HCT116 (cell line): ENCODE measurements at regions not wholly inside any gene's neighbourhood (a gene's known extent, or its start where the extent isn't known, plus 50 kb on each side); places are given as distances from the start of the nearest gene placed in this dataset.

Experiments used
- ATAC-seq: fragments of 200-7000 bp; cut with Tn5 transposase; 2 replicates; pipeline ENCODE4 v1.9.1; 2020; ENCODE audit warnings: mild to moderate bottlenecking, moderate library complexity
- BruUV-seq: library from RNA; stranded (reverse); fragments of 400-500 nt; replicated peaks from 2 replicates; lab custom pipeline; 2021; lab: Mats Ljungman, UMichigan
- CTCF ChIA-PET: fragments of 300-600 bp; sonication (Branson Sonifier 250); formaldehyde crosslinking; loops from one replicate; lab custom pipeline; 2021; ENCODE audit warnings: antibody characterized with exemption; lab: Charles Lee
- POLR2A ChIA-PET: fragments of 300-600, 350-600 bp; sonication (Branson Sonifier 250); formaldehyde crosslinking; loops from one replicate; lab custom pipeline; 2021; ENCODE audit warnings: antibody characterized with exemption; lab: Charles Lee
- RAD21 ChIA-PET, 2 experiments: fragments of 300-600 bp; sonication (Branson Sonifier 250); formaldehyde crosslinking; loops; one replicate each; lab custom pipeline; 2023; ENCODE audit warnings: low total read pairs in 2 of 2; ENCODE audit not compliant: uncharacterized antibody in 2 of 2, unreplicated experiment in 2 of 2, low non-redundant PET in 1 of 2; lab: Charles Lee
- DNase-seq: peaks from one replicate; pipeline ENCODE4 v3.0.0-alpha.2; 2010; ENCODE audit warnings: low read depth, low spot score
- H2AFZ ChIP-seq: fragments of 200-600 bp; shearing (Covaris generic), sonication (generic); 2 replicates; pipeline ENCODE4 v1.6.1; 2017; ENCODE audit warnings: low read depth, mixed run types, mixed read lengths, antibody characterized with exemption, low read length; ENCODE audit not compliant: poor library complexity, severe bottlenecking
- H3K27ac ChIP-seq: 2 replicates; pipeline ENCODE4 v1.5.1; 2012; ENCODE audit warnings: low read depth, low read length
- H3K27me3 ChIP-seq: fragments of 200-600 bp; sonication (generic); 2 replicates; pipeline ENCODE4 v1.6.1; 2016; ENCODE audit warnings: mixed run types, low read length, mixed read lengths; ENCODE audit not compliant: insufficient read depth
- H3K36me3 ChIP-seq, 2 experiments: fragments of 200-500 bp in 1 of 2; fragments of 200-600 bp in 1 of 2; sonication (Bioruptor generic) in 1 of 2; sonication (generic) in 1 of 2; 2 replicates each; pipeline versions ENCODE4 v1.5.1 to v1.6.1; 2014 to 2016; ENCODE audit warnings: low read length in 2 of 2, inconsistent platforms in 1 of 2, mixed read lengths in 1 of 2, mixed run types in 1 of 2; ENCODE audit not compliant: insufficient read depth in 2 of 2, control insufficient read depth in 1 of 2
- H3K4me1 ChIP-seq, 2 experiments: fragments of 200-600 bp in 1 of 2; sonication (generic) in 1 of 2; 2 replicates each; pipeline versions ENCODE4 v1.5.1 to v1.6.1; 2012 to 2017; ENCODE audit warnings: low read length in 2 of 2, inconsistent platforms in 1 of 2, mild to moderate bottlenecking in 1 of 2, mixed read lengths in 1 of 2, mixed run types in 1 of 2, moderate library complexity in 1 of 2; ENCODE audit not compliant: insufficient read depth in 2 of 2, control insufficient read depth in 1 of 2
- H3K4me2 ChIP-seq: fragments of 200-600 bp; sonication (generic); 2 replicates; pipeline ENCODE4 v1.6.1; 2017; ENCODE audit warnings: mixed run types, low read length, mixed read lengths
- H3K4me3 ChIP-seq, 2 experiments: fragments of 200-600 bp in 1 of 2; sonication (generic) in 1 of 2; replicated peaks in 1 of 2; 2 replicates each; pipeline ENCODE4 v1.5.1; 2011 to 2016; ENCODE audit warnings: low read length in 2 of 2, control low read depth in 1 of 2, low read depth in 1 of 2, mild to moderate bottlenecking in 1 of 2, mixed read lengths in 1 of 2, mixed run types in 1 of 2
- H3K79me2 ChIP-seq: fragments of 200-600 bp; sonication (generic); 2 replicates; pipeline ENCODE4 v1.6.1; 2017; ENCODE audit warnings: mild to moderate bottlenecking, mixed run types, low read length, moderate library complexity, mixed read lengths; ENCODE audit not compliant: insufficient read depth
- H3K9ac ChIP-seq: fragments of 200-600 bp; sonication (generic); 2 replicates; pipeline ENCODE4 v1.6.1; 2016; ENCODE audit warnings: low read length, mixed read lengths
- H3K9me2 ChIP-seq: fragments of 200-600 bp; sonication (generic), shearing (Covaris generic); 2 replicates; pipeline ENCODE4 v1.6.1; 2017; ENCODE audit warnings: mixed run types, mild to moderate bottlenecking, moderate library complexity; ENCODE audit not compliant: insufficient read depth
- H3K9me3 ChIP-seq, 2 experiments: fragments of 200-500 bp in 1 of 2; fragments of 200-600 bp in 1 of 2; sonication (Bioruptor generic) in 1 of 2; sonication (generic) in 1 of 2; 2 replicates each; pipeline ENCODE4 v1.6.1; 2014 to 2017; ENCODE audit warnings: low read length in 2 of 2, mixed read lengths in 2 of 2, inconsistent platforms in 1 of 2, low read depth in 1 of 2, mild to moderate bottlenecking in 1 of 2, mixed run types in 1 of 2, moderate library complexity in 1 of 2; ENCODE audit not compliant: control insufficient read depth in 1 of 2, insufficient read depth in 1 of 2
- H4K20me1 ChIP-seq: fragments of 200-600 bp; sonication (generic), shearing (Covaris generic); 2 replicates; pipeline ENCODE4 v1.6.1; 2017; ENCODE audit warnings: mixed run types, mild to moderate bottlenecking, moderate library complexity; ENCODE audit not compliant: insufficient read depth
- ATF3 ChIP-seq: IDR thresholded peaks from 2 replicates; pipeline ENCODE4 v1.6.1; 2012
- EGR1 ChIP-seq: IDR thresholded peaks from 2 replicates; pipeline ENCODE4 v1.6.1; 2012; ENCODE audit warnings: low read depth
- ELF1 ChIP-seq: IDR thresholded peaks from 2 replicates; pipeline ENCODE4 v1.6.1; 2012; ENCODE audit warnings: low read depth, borderline replicate concordance
- MAX ChIP-seq: IDR thresholded peaks from 2 replicates; pipeline ENCODE4 v1.6.1; 2012
- RAD21 ChIP-seq: IDR thresholded peaks from 2 replicates; pipeline ENCODE4 v1.6.1; 2012; ENCODE audit warnings: low read depth, mild to moderate bottlenecking
- SRF ChIP-seq: IDR thresholded peaks from 2 replicates; pipeline ENCODE4 v1.6.1; 2012; ENCODE audit warnings: low read depth
- TCF7L2 ChIP-seq: IDR thresholded peaks from 2 replicates; pipeline ENCODE4 v1.7.0; 2011; ENCODE audit warnings: borderline replicate concordance, inconsistent platforms; ENCODE audit not compliant: insufficient read depth, insufficient read length; ENCODE audit errors: extremely low read depth
- ZFX ChIP-seq: fragments of 450-650 bp; IDR thresholded peaks from 2 replicates; pipeline ENCODE4 v1.6.1; 2017
- ZNF274 ChIP-seq: fragments of 200-500 bp; sonication (Bioruptor generic); IDR thresholded peaks from 2 replicates; pipeline ENCODE4 v1.6.1; 2014; ENCODE audit warnings: mild to moderate bottlenecking, low read depth, low read length, inconsistent platforms
- intact Hi-C: fragments of 100-400 bp; cut with micrococcal nuclease; formaldehyde crosslinking; loops from 2 replicates; pipeline ENCODE4 v1.10.0; 2022

- TF ChIP-seq TCF7L2, result no peak
- no peak for TF ChIP-seq EGR1
- no peak for TF ChIP-seq ZNF274
- no peak for TF ChIP-seq MAX
- no peak for TF ChIP-seq SRF
Observed at GRCh38 chr6:151701911-151702562, 105.4 kb upstream of the ESR1 start (continued).

GRCh38 chr6:151702851-151703658, 104.4 kb upstream of the ESR1 start:
- Histone ChIP-seq H3K9me3 (no peaks in the 10 kb centered on the region), H3K9me2 (no peaks in the 10 kb centered on the region; the same call in 1 of the 2 replicates), H3K27me3 (no peaks in the 10 kb centered on the region), H3K4me2 (no peak overlapping the region), H3K9ac (no peak overlapping the region), H4K20me1 (no peaks in the 10 kb centered on the region), H3K4me3 (no peak overlapping the region), H3K4me1 (no peaks in the 10 kb centered on the region), H3K79me2 (no peaks in the 10 kb centered on the region), H3K36me3 (no peaks in the 10 kb centered on the region), H2AFZ (no peak overlapping the region), H3K27ac (no peak overlapping the region)
- ATAC-seq, result no peak
- POLR2A ChIA-PET, result no interaction called here
- no peak for DNase-seq
- no peak for TF ChIP-seq MAX
- TF ChIP-seq RAD21, result no peak
- TF ChIP-seq ELF1, result no peak
- TF ChIP-seq ZFX, result no peak
- no peak for TF ChIP-seq ATF3
- intact Hi-C loops, result no loop called here
- CTCF ChIA-PET, result no interaction called here
- RAD21 ChIA-PET, result no interaction called here
- no TSS peak for BruUV-seq
